IMR-90 (cell line): ENCODE measurements at regions not wholly inside any gene's neighbourhood (a gene's known extent, or its start where the extent isn't known, plus 50 kb on each side); places are given as distances from the start of the nearest gene placed in this dataset.

Experiments
- ATAC-seq: fragments of 200-7000 bp; cut with Tn5 transposase; 2 replicates; pipeline ENCODE4 v1.9.1; 2020; ENCODE audit warnings: low read depth, mild to moderate bottlenecking, moderate library complexity
- BruUV-seq: library from RNA; stranded (reverse); fragments of 400-500 nt; replicated peaks from 2 replicates; lab custom pipeline; 2021; lab: Mats Ljungman, UMichigan
- CTCF ChIA-PET: fragments of 300-600 bp; formaldehyde crosslinking; extraction: SDS; loops from one replicate; lab custom pipeline; 2021; ENCODE audit warnings: antibody characterized with exemption; lab: Yijun Ruan, JAX
- POLR2A ChIA-PET: fragments of 300-600 bp; sonication (Branson Sonifier 250); formaldehyde crosslinking; loops from one replicate; lab custom pipeline; 2022; ENCODE audit warnings: antibody characterized with exemption; ENCODE audit not compliant: unreplicated experiment; lab: Charles Lee
- DNase-seq: peaks from one replicate; pipeline ENCODE4 v3.0.0; 2013
- H2AFZ ChIP-seq: replicated peaks from 2 replicates; pipeline ENCODE3; 2013; ENCODE audit warnings: low read length, mild to moderate bottlenecking; ENCODE audit not compliant: poor library complexity
- H2AK5ac ChIP-seq: 2 replicates; pipeline ENCODE4 v1.6.1; 2013; ENCODE audit warnings: low read depth, low read length, inconsistent platforms
- H2AK9ac ChIP-seq: replicated peaks from 2 replicates; pipeline ENCODE3; 2013; ENCODE audit warnings: mild to moderate bottlenecking, low read depth, low read length, moderate library complexity; ENCODE audit not compliant: poor library complexity
- H2BK120ac ChIP-seq: 2 replicates; pipeline ENCODE4 v1.6.1; 2013; ENCODE audit warnings: low read depth, low read length, inconsistent platforms
- H2BK15ac ChIP-seq: 3 replicates; pipeline ENCODE4 v1.6.1; 2013; ENCODE audit warnings: low read depth, low read length, inconsistent platforms
- H2BK20ac ChIP-seq: 2 replicates; pipeline ENCODE4 v1.6.1; 2013; ENCODE audit warnings: low read depth, mild to moderate bottlenecking, inconsistent platforms, low read length, moderate library complexity
- H2BK5ac ChIP-seq: 2 replicates; pipeline ENCODE4 v1.6.1; 2013; ENCODE audit warnings: mild to moderate bottlenecking, low read depth, low read length, inconsistent platforms; ENCODE audit not compliant: poor library complexity, severe bottlenecking
- H3K14ac ChIP-seq: replicated peaks from 2 replicates; pipeline ENCODE4 v1.6.1; 2013; ENCODE audit warnings: low read depth, low read length, inconsistent platforms
- H3K18ac ChIP-seq: 2 replicates; pipeline ENCODE4 v1.6.1; 2013; ENCODE audit warnings: low read depth, low read length, control low read depth
- H3K23ac ChIP-seq: 2 replicates; pipeline ENCODE4 v1.6.1; 2013; ENCODE audit warnings: low read depth, low read length, inconsistent platforms
- H3K27ac ChIP-seq: 2 replicates; pipeline ENCODE4 v1.5.1; 2013; ENCODE audit warnings: mild to moderate bottlenecking, control low read depth, low read length; ENCODE audit not compliant: insufficient read depth
- H3K27me3 ChIP-seq: 2 replicates; pipeline ENCODE4 v1.6.1; 2013; ENCODE audit warnings: low read length; ENCODE audit not compliant: control insufficient read depth, insufficient read depth
- H3K36me3 ChIP-seq: 2 replicates; pipeline ENCODE4 v1.6.1; 2013; ENCODE audit warnings: low read length, mixed read lengths; ENCODE audit not compliant: control insufficient read depth, insufficient read depth
- H3K4ac ChIP-seq: 2 replicates; pipeline ENCODE4 v1.6.1; 2013; ENCODE audit warnings: low read depth, low read length, inconsistent platforms
- H3K4me1 ChIP-seq: 2 replicates; pipeline ENCODE4 v1.6.1; 2013; ENCODE audit warnings: low read length, mixed read lengths; ENCODE audit not compliant: control insufficient read depth, insufficient read depth
- H3K4me2 ChIP-seq: 2 replicates; pipeline ENCODE4 v1.6.1; 2013; ENCODE audit warnings: low read depth, mild to moderate bottlenecking, control low read depth, low read length, moderate library complexity
- H3K4me3 ChIP-seq: 2 replicates; pipeline ENCODE4 v1.5.1; 2013; ENCODE audit warnings: low read depth, mild to moderate bottlenecking, control low read depth, low read length, moderate library complexity; ENCODE audit not compliant: insufficient read depth
- H3K56ac ChIP-seq: 2 replicates; pipeline ENCODE4 v1.6.1; 2013; ENCODE audit warnings: low read length, inconsistent platforms; ENCODE audit not compliant: insufficient read depth; ENCODE audit errors: extremely low read depth
- H3K79me1 ChIP-seq, 2 experiments: 2 replicates each; pipeline ENCODE4 v1.6.1; 2013; ENCODE audit warnings: low read length in 2 of 2, inconsistent platforms in 1 of 2, low read depth in 1 of 2
- H3K9ac ChIP-seq: 2 replicates; pipeline ENCODE4 v1.6.1; 2013; ENCODE audit warnings: low read depth, low read length, control low read depth
- H3K9me1 ChIP-seq: 2 replicates; pipeline ENCODE4 v1.6.1; 2013; ENCODE audit warnings: low read length, inconsistent platforms; ENCODE audit not compliant: insufficient read depth
- H3K9me3 ChIP-seq: 2 replicates; pipeline ENCODE4 v1.6.1; 2013; ENCODE audit warnings: low read length; ENCODE audit not compliant: control insufficient read depth, insufficient read depth
- H4K20me1 ChIP-seq: 2 replicates; pipeline ENCODE4 v1.6.1; 2013; ENCODE audit warnings: low read length, inconsistent platforms; ENCODE audit not compliant: insufficient read depth
- H4K5ac ChIP-seq: 2 replicates; pipeline ENCODE4 v1.6.1; 2013; ENCODE audit warnings: mild to moderate bottlenecking, low read depth, low read length, control low read depth
- H4K8ac ChIP-seq, 2 experiments: 2 replicates each; pipeline ENCODE4 v1.6.1; 2013; ENCODE audit warnings: low read depth in 2 of 2, low read length in 2 of 2, control low read depth in 1 of 2, inconsistent platforms in 1 of 2
- H4K91ac ChIP-seq: 2 replicates; pipeline ENCODE4 v1.6.1; 2013; ENCODE audit warnings: low read depth, low read length, inconsistent platforms; ENCODE audit not compliant: insufficient read depth
- BHLHE40 ChIP-seq: fragments of 150-350 bp; IDR thresholded peaks from 2 replicates; pipeline ENCODE4 v1.6.1; 2016; ENCODE audit warnings: mild to moderate bottlenecking, low read depth, low read length
- CEBPB ChIP-seq: IDR thresholded peaks from 2 replicates; pipeline ENCODE4 v1.6.1; 2012; ENCODE audit warnings: low read depth, low read length, improper control_type of control experiment
- CHD1 ChIP-seq: IDR thresholded peaks from 2 replicates; pipeline ENCODE4 v1.6.1; 2012; ENCODE audit warnings: low read depth, low read length, improper control_type of control experiment
- ELK1 ChIP-seq: fragments of 150-350 bp; IDR thresholded peaks from 2 replicates; pipeline ENCODE4 v1.6.1; 2016; ENCODE audit warnings: low read depth, mild to moderate bottlenecking, low read length, moderate library complexity, borderline replicate concordance
- FOS ChIP-seq: fragments of 150-350 bp; IDR thresholded peaks from 2 replicates; pipeline ENCODE4 v1.6.1; 2016; ENCODE audit warnings: low read depth, low read length
- MAFK ChIP-seq: IDR thresholded peaks from 2 replicates; pipeline ENCODE4 v1.6.1; 2012; ENCODE audit warnings: low read depth, low read length, improper control_type of control experiment
- MAZ ChIP-seq: IDR thresholded peaks from 2 replicates; pipeline ENCODE4 v1.6.1; 2012; ENCODE audit warnings: low read depth, mild to moderate bottlenecking, low read length, improper control_type of control experiment, moderate library complexity, borderline replicate concordance
- MXI1 ChIP-seq: IDR thresholded peaks from 2 replicates; pipeline ENCODE4 v1.6.1; 2012; ENCODE audit warnings: low read depth, mild to moderate bottlenecking, low read length, moderate library complexity, borderline replicate concordance
- NFE2L2 ChIP-seq: fragments of 150-350 bp; IDR thresholded peaks from 2 replicates; pipeline ENCODE4 v1.6.1; 2016; ENCODE audit warnings: low read depth, mild to moderate bottlenecking, low read length
- POLR2A ChIP-seq: IDR thresholded peaks from 2 replicates; pipeline ENCODE4 v1.6.1; 2012; ENCODE audit warnings: mild to moderate bottlenecking, low read depth, low read length
- RAD21 ChIP-seq: IDR thresholded peaks from 2 replicates; pipeline ENCODE4 v1.6.1; 2012; ENCODE audit warnings: low read length, improper control_type of control experiment
- RCOR1 ChIP-seq: IDR thresholded peaks from 2 replicates; pipeline ENCODE4 v1.6.1; 2012; ENCODE audit warnings: mild to moderate bottlenecking, low read length, improper control_type of control experiment; ENCODE audit not compliant: insufficient replicate concordance
- RFX5 ChIP-seq: IDR thresholded peaks from 2 replicates; pipeline ENCODE4 v1.8.0; 2012; ENCODE audit warnings: low read depth, mild to moderate bottlenecking, low read length, moderate library complexity
- SMC3 ChIP-seq: fragments of 150-350 bp; IDR thresholded peaks from 2 replicates; pipeline ENCODE4 v1.6.1; 2016; ENCODE audit warnings: low read depth, mild to moderate bottlenecking, antibody characterized with exemption, low read length, moderate library complexity
- USF2 ChIP-seq: fragments of 150-350 bp; IDR thresholded peaks from 2 replicates; pipeline ENCODE4 v1.6.1; 2017; ENCODE audit warnings: mild to moderate bottlenecking, antibody characterized with exemption, low read length, low read depth
- dilution Hi-C: fragments of 300-500 bp; cut with HindIII; formaldehyde crosslinking; loops from one replicate; pipeline ENCODE4 v1.14.3; 2018; ENCODE audit warnings: low sequenced_read_pairs; ENCODE audit not compliant: unreplicated experiment
- in situ Hi-C: fragments of 300-500 bp; cut with MboI; formaldehyde crosslinking; loops from 3 replicates; pipeline ENCODE4 v1.14.3; 2019; ENCODE audit warnings: low sequenced_read_pairs, inconsistent platforms, mixed read lengths
- intact Hi-C: fragments of 100-400 bp; cut with micrococcal nuclease; formaldehyde crosslinking; loops from 2 replicates; pipeline ENCODE4 v1.10.0; 2022
- TF ChIP-seq, protein P1 (sequence below): conservative IDR thresholded peaks from 2 replicates; pipeline ENCODE4 v1.5.1; 2012; ENCODE audit warnings: mild to moderate bottlenecking, low read depth, low read length, improper control_type of control experiment

DNA sequence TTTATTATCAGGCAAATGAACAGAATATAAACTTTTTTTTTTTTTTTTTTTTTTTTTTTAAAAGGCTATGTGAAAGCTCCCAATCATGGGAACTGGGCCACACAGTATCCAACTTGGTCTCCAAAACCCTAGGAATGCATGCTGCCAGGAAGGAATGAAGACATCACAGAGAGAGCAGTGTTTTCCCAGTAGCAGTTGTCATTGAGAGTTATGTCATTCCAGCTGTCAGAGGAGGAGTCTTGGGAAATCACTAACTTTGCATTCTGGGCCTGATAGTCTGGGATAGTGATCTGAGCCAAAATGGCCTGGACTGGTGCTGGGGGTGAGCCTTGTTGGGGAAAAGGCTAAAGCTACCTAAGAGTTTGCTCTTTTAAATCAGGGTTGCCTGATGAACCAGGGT lies 231.3 kb upstream of the MAP3K7 start:
- Histone ChIP-seq H3K14ac (no peak overlapping the region), H3K4ac (no peak overlapping the region), H2BK20ac (no peak overlapping the region), H2AK9ac (no peak overlapping the region), H3K27ac (no peak overlapping the region), H2BK120ac (no peak overlapping the region), H3K4me2 (no peak overlapping the region), H2AFZ (no peak overlapping the region), H3K4me1 (no peaks in the 10 kb centered on the region), H2BK15ac (no peak overlapping the region), H4K8ac (no peak overlapping the region), H3K9ac (no peak overlapping the region), H3K18ac (no peak overlapping the region), H3K23ac (no peak overlapping the region), H2BK5ac (no peak overlapping the region), H3K27me3 (no peaks in the 10 kb centered on the region), H4K5ac (no peak overlapping the region), H3K9me3 (no peaks in the 10 kb centered on the region), H3K79me1 (no peaks in the 10 kb centered on the region), H4K20me1 (no peaks in the 10 kb centered on the region), H2AK5ac (no peak overlapping the region), H3K4me3 (no peak overlapping the region), H3K36me3 (no peaks in the 10 kb centered on the region), H4K91ac (no peak overlapping the region), H3K9me1 (no peaks in the 10 kb centered on the region), H3K56ac (no peak overlapping the region)
- dilution Hi-C loops (no loop called here), intact Hi-C loops (no loop called here), in situ Hi-C loops (no loop called here)
- no peak for ATAC-seq
- ChIA-PET POLR2A (no interaction called here), CTCF (interaction anchor here (0.6 kb wide), 1 partner anchor 68 kb away, joined by 3 read pairs; no protein-coding TSS in a partner anchor)
- BruUV-seq, result no TSS peak
- no peak for DNase-seq
- TF ChIP-seq USF2 (no peak), NFE2L2 (no peak), MXI1 (no peak), SMC3 (no peak), CEBPB (no peak), BHLHE40 (no peak), RCOR1 (no peak), CHD1 (no peak), MAFK (no peak), MAZ (no peak), POLR2A (no peak), RFX5 (no peak), RAD21 (no peak), ELK1 (no peak), FOS (no peak)
- TF ChIP-seq, protein P1, sequence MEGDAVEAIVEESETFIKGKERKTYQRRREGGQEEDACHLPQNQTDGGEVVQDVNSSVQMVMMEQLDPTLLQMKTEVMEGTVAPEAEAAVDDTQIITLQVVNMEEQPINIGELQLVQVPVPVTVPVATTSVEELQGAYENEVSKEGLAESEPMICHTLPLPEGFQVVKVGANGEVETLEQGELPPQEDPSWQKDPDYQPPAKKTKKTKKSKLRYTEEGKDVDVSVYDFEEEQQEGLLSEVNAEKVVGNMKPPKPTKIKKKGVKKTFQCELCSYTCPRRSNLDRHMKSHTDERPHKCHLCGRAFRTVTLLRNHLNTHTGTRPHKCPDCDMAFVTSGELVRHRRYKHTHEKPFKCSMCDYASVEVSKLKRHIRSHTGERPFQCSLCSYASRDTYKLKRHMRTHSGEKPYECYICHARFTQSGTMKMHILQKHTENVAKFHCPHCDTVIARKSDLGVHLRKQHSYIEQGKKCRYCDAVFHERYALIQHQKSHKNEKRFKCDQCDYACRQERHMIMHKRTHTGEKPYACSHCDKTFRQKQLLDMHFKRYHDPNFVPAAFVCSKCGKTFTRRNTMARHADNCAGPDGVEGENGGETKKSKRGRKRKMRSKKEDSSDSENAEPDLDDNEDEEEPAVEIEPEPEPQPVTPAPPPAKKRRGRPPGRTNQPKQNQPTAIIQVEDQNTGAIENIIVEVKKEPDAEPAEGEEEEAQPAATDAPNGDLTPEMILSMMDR, result no peak
